ENCODE measurements at regions not wholly inside any gene's neighbourhood (a gene's known extent, or its start where the extent isn't known, plus 50 kb on each side); places are given as distances from the start of the nearest gene placed in this dataset.

GRCh38 chr9:95764533-95765319 is 110.8 kb upstream of the ERCC6L2 start:
- H3K27me3 ChIP-seq (ENCODE audit: insufficient read depth, low read length, poor library complexity), result no peaks in the 10 kb centered on the region
- H4K8ac ChIP-seq (ENCODE audit: low read depth, low read length), result no peak overlapping the region
- no peaks in the 10 kb centered on the region for H3K79me1 ChIP-seq (ENCODE audit: low read length)
- no peak overlapping the region for H3K18ac ChIP-seq (ENCODE audit: low read length)
- H3K4me1 ChIP-seq (ENCODE audit: control insufficient read depth, low read depth, low read length), result peaks cover 6% of the 10 kb centered on the region
- H3K56ac ChIP-seq (ENCODE audit: low read length), result peak overlapping the region; percentile 58
- no peak overlapping the region for H3K4me2 ChIP-seq (ENCODE audit: low read length)
- H3K79me2 ChIP-seq (ENCODE audit: control insufficient read depth, insufficient read depth, low read length), result no peaks in the 10 kb centered on the region
- H2BK120ac ChIP-seq (ENCODE audit: low read depth, low read length), result no peak overlapping the region
- no peak overlapping the region for H3K4ac ChIP-seq (ENCODE audit: low read depth, low read length)
- H2AK5ac ChIP-seq (ENCODE audit: low read length), result peak overlapping the region; percentile 22
- H2BK15ac ChIP-seq (replicated peaks; ENCODE audit: low read depth), result no peak overlapping the region
- H3K9ac ChIP-seq (ENCODE audit: low read length), result no peak overlapping the region
- no peak overlapping the region for H3K27ac ChIP-seq (ENCODE audit: low read depth, low read length)
- H3K4me3 ChIP-seq (ENCODE audit: low read length), result no peak overlapping the region
- DNase-seq, result no peak
- WGBS (ENCODE audit: extremely low coverage, insufficient coverage, low lambda C conversion rate), result no CpG with 5 or more reads among the region's 19 CpGs
- no peak overlapping the region for H3K23ac ChIP-seq (ENCODE audit: low read length)
- H2BK5ac ChIP-seq (ENCODE audit: low read length), result no peak overlapping the region
- H3K36me3 ChIP-seq (ENCODE audit: control insufficient read depth, insufficient read depth, low read length), result no peaks in the 10 kb centered on the region
- no peak overlapping the region for H4K5ac ChIP-seq (ENCODE audit: low read length)

DNA sequence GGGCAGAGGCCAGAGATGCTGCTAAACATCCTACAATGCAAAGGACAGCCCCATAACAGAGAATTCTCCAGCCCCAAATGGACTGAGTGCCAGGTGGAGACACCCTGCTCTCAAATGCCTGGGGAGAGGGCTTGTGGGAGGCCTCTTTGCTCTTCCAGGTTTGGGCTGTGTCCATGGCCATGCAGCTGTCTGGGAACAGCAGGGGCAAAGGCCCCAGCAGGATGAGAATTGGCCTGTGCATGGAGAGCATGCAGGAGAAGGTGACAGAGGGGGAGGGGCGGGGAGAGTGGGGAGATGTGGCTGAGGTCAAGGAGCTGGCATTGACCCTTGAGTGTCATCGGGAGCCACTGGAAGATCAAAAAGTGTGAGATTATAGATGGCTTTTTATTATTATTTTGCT is 111.5 kb upstream of the ERCC6L2 start:
- Histone ChIP-seq H3K23ac (ENCODE audit: low read length) (no peak overlapping the region), H3K36me3 (ENCODE audit: control insufficient read depth, insufficient read depth, low read length) (no peaks in the 10 kb centered on the region), H4K5ac (ENCODE audit: low read length) (no peak overlapping the region), H2AK5ac (ENCODE audit: low read length) (no peak overlapping the region), H3K79me2 (ENCODE audit: control insufficient read depth, insufficient read depth, low read length) (no peaks in the 10 kb centered on the region), H3K4me3 (ENCODE audit: low read length) (no peak overlapping the region), H2BK15ac (replicated peaks; ENCODE audit: low read depth) (no peak overlapping the region), H3K4me1 (ENCODE audit: control insufficient read depth, low read depth, low read length) (peaks cover 6% of the 10 kb centered on the region), H3K18ac (ENCODE audit: low read length) (no peak overlapping the region), H3K79me1 (ENCODE audit: low read length) (no peaks in the 10 kb centered on the region), H4K8ac (ENCODE audit: low read depth, low read length) (no peak overlapping the region), H3K27me3 (ENCODE audit: insufficient read depth, low read length, poor library complexity) (no peaks in the 10 kb centered on the region), H3K27ac (ENCODE audit: low read depth, low read length) (no peak overlapping the region), H3K56ac (ENCODE audit: low read length) (no peak overlapping the region), H2BK5ac (ENCODE audit: low read length) (no peak overlapping the region), H3K4me2 (ENCODE audit: low read length) (no peak overlapping the region), H3K4ac (ENCODE audit: low read depth, low read length) (no peak overlapping the region), H3K9ac (ENCODE audit: low read length) (no peak overlapping the region), H2BK120ac (ENCODE audit: low read depth, low read length) (no peak overlapping the region)
- WGBS (ENCODE audit: extremely low coverage, insufficient coverage, low lambda C conversion rate), result no CpG with 5 or more reads among the region's 2 CpGs
- no peak for DNase-seq

GRCh38 chr9:95763006-95763405 is 112.5 kb upstream of the ERCC6L2 start:
- Histone ChIP-seq H3K27ac (ENCODE audit: low read depth, low read length) (no peak overlapping the region), H3K36me3 (ENCODE audit: control insufficient read depth, insufficient read depth, low read length) (no peaks in the 10 kb centered on the region), H3K27me3 (ENCODE audit: insufficient read depth, low read length, poor library complexity) (no peaks in the 10 kb centered on the region), H3K4ac (ENCODE audit: low read depth, low read length) (no peak overlapping the region), H3K9ac (ENCODE audit: low read length) (no peak overlapping the region), H3K4me3 (ENCODE audit: low read length) (no peak overlapping the region), H2BK5ac (ENCODE audit: low read length) (no peak overlapping the region), H2BK15ac (replicated peaks; ENCODE audit: low read depth) (no peak overlapping the region), H3K4me2 (ENCODE audit: low read length) (no peak overlapping the region), H3K23ac (ENCODE audit: low read length) (no peak overlapping the region), H3K18ac (ENCODE audit: low read length) (no peak overlapping the region), H4K8ac (ENCODE audit: low read depth, low read length) (no peak overlapping the region), H3K56ac (ENCODE audit: low read length) (no peak overlapping the region), H3K79me2 (ENCODE audit: control insufficient read depth, insufficient read depth, low read length) (no peaks in the 10 kb centered on the region), H3K4me1 (ENCODE audit: control insufficient read depth, low read depth, low read length) (peaks cover 6% of the 10 kb centered on the region), H4K5ac (ENCODE audit: low read length) (no peak overlapping the region), H2BK120ac (ENCODE audit: low read depth, low read length) (no peak overlapping the region), H3K79me1 (ENCODE audit: low read length) (no peaks in the 10 kb centered on the region), H2AK5ac (ENCODE audit: low read length) (no peak overlapping the region)
- no CpG with 5 or more reads among the region's 3 CpGs for WGBS (ENCODE audit: extremely low coverage, insufficient coverage, low lambda C conversion rate)
- no peak for DNase-seq

DNA sequence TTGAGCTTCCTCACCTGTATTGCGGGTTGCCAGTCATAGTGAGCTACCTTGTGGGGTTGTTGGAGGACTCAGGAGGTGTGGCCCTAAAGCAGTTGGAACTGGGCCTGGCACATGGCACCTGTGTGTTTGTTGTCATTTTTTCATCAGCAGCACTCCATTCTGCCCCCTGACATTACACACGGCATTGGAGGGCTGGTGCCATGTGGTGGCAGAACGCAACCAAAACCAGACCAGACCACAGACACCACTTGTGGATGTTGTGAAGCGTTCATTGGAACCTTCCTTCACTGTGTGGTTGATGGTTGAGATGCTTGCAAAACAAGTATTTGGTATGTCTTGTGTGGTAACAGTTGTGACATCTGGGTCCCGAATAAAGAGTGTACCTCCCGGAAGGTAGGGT is 113.2 kb upstream of the ERCC6L2 start:
- Histone ChIP-seq H3K18ac (ENCODE audit: low read length) (no peak overlapping the region), H3K4me2 (ENCODE audit: low read length) (no peak overlapping the region), H3K4me1 (ENCODE audit: control insufficient read depth, low read depth, low read length) (peaks cover 6% of the 10 kb centered on the region), H3K56ac (ENCODE audit: low read length) (no peak overlapping the region), H2BK15ac (replicated peaks; ENCODE audit: low read depth) (no peak overlapping the region), H3K79me1 (ENCODE audit: low read length) (no peaks in the 10 kb centered on the region), H3K36me3 (ENCODE audit: control insufficient read depth, insufficient read depth, low read length) (no peaks in the 10 kb centered on the region), H3K4me3 (ENCODE audit: low read length) (no peak overlapping the region), H3K27me3 (ENCODE audit: insufficient read depth, low read length, poor library complexity) (no peaks in the 10 kb centered on the region), H2AK5ac (ENCODE audit: low read length) (peak overlapping the region; percentile 22), H2BK5ac (ENCODE audit: low read length) (no peak overlapping the region), H3K9ac (ENCODE audit: low read length) (no peak overlapping the region), H2BK120ac (ENCODE audit: low read depth, low read length) (no peak overlapping the region), H3K79me2 (ENCODE audit: control insufficient read depth, insufficient read depth, low read length) (no peaks in the 10 kb centered on the region), H3K4ac (ENCODE audit: low read depth, low read length) (no peak overlapping the region), H4K5ac (ENCODE audit: low read length) (no peak overlapping the region), H3K23ac (ENCODE audit: low read length) (no peak overlapping the region), H4K8ac (ENCODE audit: low read depth, low read length) (no peak overlapping the region), H3K27ac (ENCODE audit: low read depth, low read length) (no peak overlapping the region)
- no CpG with 5 or more reads among the region's 6 CpGs for WGBS (ENCODE audit: extremely low coverage, insufficient coverage, low lambda C conversion rate)
- no peak for DNase-seq

GRCh38 chr9:95760791-95761190 is 114.7 kb upstream of the ERCC6L2 start:
- DNase-seq, result no peak
- Histone ChIP-seq H3K79me2 (ENCODE audit: control insufficient read depth, insufficient read depth, low read length) (no peaks in the 10 kb centered on the region), H4K8ac (ENCODE audit: low read depth, low read length) (no peak overlapping the region), H4K5ac (ENCODE audit: low read length) (no peak overlapping the region), H3K4me1 (ENCODE audit: control insufficient read depth, low read depth, low read length) (peaks cover 2% of the 10 kb centered on the region), H2BK5ac (ENCODE audit: low read length) (no peak overlapping the region), H3K4me2 (ENCODE audit: low read length) (no peak overlapping the region), H2AK5ac (ENCODE audit: low read length) (no peak overlapping the region), H3K4ac (ENCODE audit: low read depth, low read length) (no peak overlapping the region), H3K27me3 (ENCODE audit: insufficient read depth, low read length, poor library complexity) (no peaks in the 10 kb centered on the region), H2BK15ac (replicated peaks; ENCODE audit: low read depth) (no peak overlapping the region), H3K23ac (ENCODE audit: low read length) (no peak overlapping the region), H3K79me1 (ENCODE audit: low read length) (no peaks in the 10 kb centered on the region), H3K18ac (ENCODE audit: low read length) (no peak overlapping the region), H3K56ac (ENCODE audit: low read length) (no peak overlapping the region), H2BK120ac (ENCODE audit: low read depth, low read length) (no peak overlapping the region), H3K36me3 (ENCODE audit: control insufficient read depth, insufficient read depth, low read length) (no peaks in the 10 kb centered on the region), H3K4me3 (ENCODE audit: low read length) (no peak overlapping the region), H3K27ac (ENCODE audit: low read depth, low read length) (no peak overlapping the region), H3K9ac (ENCODE audit: low read length) (no peak overlapping the region)
- no CpG with 5 or more reads among the region's 8 CpGs for WGBS (ENCODE audit: extremely low coverage, insufficient coverage, low lambda C conversion rate)

DNA sequence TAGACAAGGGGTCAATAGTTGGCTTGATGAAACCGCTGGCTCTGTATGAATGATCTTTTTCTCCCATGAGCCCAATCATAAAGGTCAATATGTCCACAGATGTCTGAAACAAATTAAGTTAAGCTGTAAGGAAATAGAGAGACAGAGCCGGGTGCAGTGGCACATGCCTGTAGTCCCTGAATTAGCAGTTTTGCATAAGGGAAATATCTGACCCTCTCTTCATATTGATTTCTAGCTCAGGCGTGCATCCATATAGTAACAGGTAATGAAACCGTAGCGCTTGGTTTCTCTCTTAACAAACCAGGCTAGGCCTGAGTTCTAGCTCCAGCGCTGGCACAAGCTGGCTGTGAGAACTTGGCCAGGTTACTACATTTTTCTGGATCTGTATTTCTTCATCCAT is 118.1 kb upstream of the ERCC6L2 start:
- Histone ChIP-seq H2BK5ac (ENCODE audit: low read length) (no peak overlapping the region), H2BK15ac (replicated peaks; ENCODE audit: low read depth) (peak overlapping the region; percentile 21), H3K4ac (ENCODE audit: low read depth, low read length) (no peak overlapping the region), H3K4me2 (ENCODE audit: low read length) (no peak overlapping the region), H3K18ac (ENCODE audit: low read length) (no peak overlapping the region), H2AK5ac (ENCODE audit: low read length) (no peak overlapping the region), H4K8ac (ENCODE audit: low read depth, low read length) (no peak overlapping the region), H3K56ac (ENCODE audit: low read length) (no peak overlapping the region), H3K4me1 (ENCODE audit: control insufficient read depth, low read depth, low read length) (peaks cover 15% of the 10 kb centered on the region), H3K36me3 (ENCODE audit: control insufficient read depth, insufficient read depth, low read length) (no peaks in the 10 kb centered on the region), H3K4me3 (ENCODE audit: low read length) (no peak overlapping the region), H3K79me2 (ENCODE audit: control insufficient read depth, insufficient read depth, low read length) (no peaks in the 10 kb centered on the region), H3K27me3 (ENCODE audit: insufficient read depth, low read length, poor library complexity) (no peaks in the 10 kb centered on the region), H3K27ac (ENCODE audit: low read depth, low read length) (no peak overlapping the region), H3K79me1 (ENCODE audit: low read length) (no peaks in the 10 kb centered on the region), H2BK120ac (ENCODE audit: low read depth, low read length) (no peak overlapping the region), H3K23ac (ENCODE audit: low read length) (no peak overlapping the region), H4K5ac (ENCODE audit: low read length) (no peak overlapping the region), H3K9ac (ENCODE audit: low read length) (no peak overlapping the region)
- no CpG with 5 or more reads among the region's 6 CpGs for WGBS (ENCODE audit: extremely low coverage, insufficient coverage, low lambda C conversion rate)
- DNase-seq, result no peak
